Activated T-helper 2 cell treated with anti-CD3 and anti-CD28 coated beads, Interferon-gamma antibody, Interleukin-2, Interleukin-4, amounts not matched to agents 10 μg/mL and 5 μg/mL and 100 μg/mL, durations not matched to agents 14 hours and 24 hours and 36 hours (primary cell): ENCODE measurements at regions not wholly inside any gene's neighbourhood (a gene's known extent, or its start where the extent isn't known, plus 50 kb on each side); places are given as distances from the start of the nearest gene placed in this dataset.
A peak's percentile ranks its signal among the peaks of the same experiment; 100 is the strongest.
"Not testable (repeated sequence)": the region's sequence is repeated elsewhere in the genome, so short reads cannot be mapped to it uniquely, and the experiment has no call there.

ENCODE experiments used
- DNase-seq: peaks from one replicate; pipeline ENCODE4 v3.0.0; 2021; ENCODE audit warnings: low spot score
- H3K27ac Mint-ChIP-seq: one replicate; pipeline ENCODE4 v1.8.0; 2021; ENCODE audit warnings: mixed read lengths
- H3K27me3 Mint-ChIP-seq: one replicate; pipeline ENCODE4 v1.8.0; 2021; ENCODE audit warnings: low read depth, mixed read lengths
- H3K36me3 Mint-ChIP-seq: one replicate; pipeline ENCODE4 v1.8.0; 2021; ENCODE audit warnings: low read depth, mixed read lengths
- H3K4me1 Mint-ChIP-seq: one replicate; pipeline ENCODE4 v1.8.0; 2021; ENCODE audit warnings: low read depth, mixed read lengths
- H3K4me3 Mint-ChIP-seq: one replicate; pipeline ENCODE4 v1.8.0; 2021; ENCODE audit warnings: low read depth, mild to moderate bottlenecking, moderate library complexity, mixed read lengths
- H3K9me3 Mint-ChIP-seq: one replicate; pipeline ENCODE4 v1.8.0; 2021; ENCODE audit warnings: mixed read lengths
- intact Hi-C: fragments of 100-400 bp; cut with micrococcal nuclease; formaldehyde crosslinking; loops from one replicate; pipeline ENCODE4 v1.15.1; 2023

- intact Hi-C loops, result no loop called here
- H3K4me1 Mint-ChIP-seq, result peaks cover 10% of the 10 kb centered on the region
- no peak for DNase-seq
- H3K4me3 Mint-ChIP-seq, result no peak overlapping the region
- no peak overlapping the region for H3K27ac Mint-ChIP-seq
- no peaks in the 10 kb centered on the region for H3K27me3 Mint-ChIP-seq
- peaks cover 79% of the 10 kb centered on the region for H3K36me3 Mint-ChIP-seq
- peaks cover 30% of the 10 kb centered on the region for H3K9me3 Mint-ChIP-seq
Observed at GRCh38 chr12:124471828-124472227, 95.6 kb downstream of the NCOR2 start.

- H3K4me1 Mint-ChIP-seq, result peaks cover 18% of the 10 kb centered on the region
- peaks cover 79% of the 10 kb centered on the region for H3K36me3 Mint-ChIP-seq
- no peak overlapping the region for H3K27ac Mint-ChIP-seq
- H3K4me3 Mint-ChIP-seq, result no peak overlapping the region
- DNase-seq, result no peak
- peaks cover 30% of the 10 kb centered on the region for H3K9me3 Mint-ChIP-seq
- no peaks in the 10 kb centered on the region for H3K27me3 Mint-ChIP-seq
- intact Hi-C loops, result no loop called here
Observed at GRCh38 chr12:124470806-124471205, 96.6 kb downstream of the NCOR2 start.

DNA sequence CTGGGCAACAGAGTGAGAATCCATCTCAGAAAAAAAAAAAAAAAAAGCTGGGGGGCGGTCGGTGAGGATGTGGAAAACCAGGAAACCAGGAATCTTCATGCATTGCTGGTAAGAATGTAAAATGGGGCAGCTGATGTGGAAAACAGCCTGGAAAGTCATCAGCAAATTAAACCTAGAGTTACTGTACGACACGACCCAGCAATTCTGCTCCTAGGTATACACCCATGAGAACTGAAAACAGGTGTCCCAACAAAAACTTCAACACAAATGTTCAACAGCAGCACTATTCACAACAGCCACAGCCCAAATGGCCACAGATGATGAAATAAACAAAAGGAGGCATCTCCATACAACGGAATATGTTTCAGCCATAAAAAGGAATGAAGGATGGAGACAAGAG, 97.3 kb downstream of the NCOR2 start:
- no peak overlapping the region for H3K27ac Mint-ChIP-seq

GRCh38 chr12:124469193-124469888, 98.1 kb downstream of the NCOR2 start:
- intact Hi-C loops, result loop anchor here (5.0 kb wide), 1 partner anchor 448 kb away; no protein-coding TSS in a partner anchor
- H3K4me3 Mint-ChIP-seq, result no peak overlapping the region
- H3K9me3 Mint-ChIP-seq, result peaks cover 35% of the 10 kb centered on the region
- H3K4me1 Mint-ChIP-seq, result peaks cover 26% of the 10 kb centered on the region
- no peaks in the 10 kb centered on the region for H3K27me3 Mint-ChIP-seq
- no peak overlapping the region for H3K27ac Mint-ChIP-seq
- no peak for DNase-seq
- H3K36me3 Mint-ChIP-seq, result peaks cover 82% of the 10 kb centered on the region

More for the DNA sequence above, 97.3 kb downstream of the NCOR2 start:
- H3K36me3 Mint-ChIP-seq, result peaks cover 81% of the 10 kb centered on the region
- H3K27me3 Mint-ChIP-seq, result no peaks in the 10 kb centered on the region
- peaks cover 30% of the 10 kb centered on the region for H3K9me3 Mint-ChIP-seq
- peaks cover 21% of the 10 kb centered on the region for H3K4me1 Mint-ChIP-seq
- intact Hi-C loops, result no loop called here
- no peak for DNase-seq
- H3K4me3 Mint-ChIP-seq, result no peak overlapping the region

DNA sequence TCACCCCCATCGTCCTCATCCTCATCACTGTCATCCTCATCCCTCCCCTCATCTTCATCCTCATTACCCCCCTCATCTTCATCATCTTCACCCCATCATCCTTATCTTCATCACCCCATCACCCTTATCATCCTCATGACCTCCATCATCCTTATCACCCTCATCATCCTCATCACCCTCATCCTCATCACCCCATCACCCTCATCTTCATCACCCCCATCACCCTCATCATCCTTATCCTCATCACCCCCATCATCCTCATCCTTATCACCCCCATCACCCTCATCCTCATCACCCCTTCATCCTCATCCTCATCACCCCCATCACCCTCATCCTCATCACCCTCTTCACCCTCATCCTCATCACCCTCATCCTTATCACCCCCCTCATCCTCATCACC, 99.9 kb downstream of the NCOR2 start:
- Mint-ChIP-seq H3K36me3 (peaks cover 71% of the 10 kb centered on the region), H3K9me3 (peaks cover 26% of the 10 kb centered on the region), H3K27ac (peak overlapping the region; percentile 33), H3K4me1 (peaks cover 33% of the 10 kb centered on the region)
- not testable (repeated sequence) for H3K4me3 Mint-ChIP-seq, H3K27me3 Mint-ChIP-seq, DNase-seq
- intact Hi-C loops, result loop anchor here (2.0 to 5.0 kb wide), 2 partner anchors 13 to 450 kb away; no protein-coding TSS in a partner anchor

DNA sequence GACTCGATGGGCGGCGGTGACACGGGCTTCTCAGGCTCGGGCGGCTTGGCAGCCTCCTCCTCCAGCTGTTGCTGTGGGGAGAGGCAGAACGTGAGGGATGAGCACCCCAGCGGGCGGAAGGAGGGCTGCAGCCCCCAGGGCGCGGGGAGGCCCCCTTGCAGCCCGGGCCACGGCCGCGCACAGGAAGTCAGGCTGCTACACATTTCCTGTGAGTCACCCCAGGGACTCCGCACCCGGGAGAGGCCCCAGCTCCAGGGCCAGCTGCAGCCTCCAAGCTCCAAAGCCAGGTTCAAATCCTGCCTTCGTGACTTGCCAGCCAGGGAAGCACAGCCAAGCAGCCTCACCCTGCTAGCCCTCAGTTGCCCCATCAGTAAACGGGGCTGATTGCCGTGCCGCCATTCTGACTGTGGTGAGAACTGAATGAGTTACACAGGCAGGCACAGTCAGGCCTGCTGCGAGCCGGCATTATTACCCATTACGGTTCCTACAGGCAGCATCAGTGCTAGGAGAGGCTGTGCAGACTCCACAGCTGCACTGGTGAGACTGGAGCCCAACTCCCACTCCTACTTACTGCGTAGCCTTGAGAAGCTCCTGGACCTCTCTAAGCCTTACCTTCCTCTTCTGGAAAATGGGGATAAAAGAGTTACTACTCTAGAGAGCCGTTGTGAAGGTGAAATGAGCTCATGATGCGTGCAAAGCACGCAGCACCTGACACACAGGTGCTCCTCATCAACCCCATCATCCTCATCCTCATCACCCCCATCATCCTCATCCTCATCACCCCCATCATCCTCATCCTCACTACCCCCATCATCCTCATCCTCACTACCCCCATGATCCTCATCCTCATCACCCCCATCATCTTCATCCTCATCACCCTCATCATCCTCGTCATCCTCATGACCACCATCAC, 100.9 kb downstream of the NCOR2 start:
- intact Hi-C loops, result loop anchor here (1.0 to 5.0 kb wide), 4 partner anchors 9 to 451 kb away; no protein-coding TSS in a partner anchor
- H3K4me1 Mint-ChIP-seq, result peaks cover 36% of the 10 kb centered on the region
- peak; percentile 83 for DNase-seq

DNA sequence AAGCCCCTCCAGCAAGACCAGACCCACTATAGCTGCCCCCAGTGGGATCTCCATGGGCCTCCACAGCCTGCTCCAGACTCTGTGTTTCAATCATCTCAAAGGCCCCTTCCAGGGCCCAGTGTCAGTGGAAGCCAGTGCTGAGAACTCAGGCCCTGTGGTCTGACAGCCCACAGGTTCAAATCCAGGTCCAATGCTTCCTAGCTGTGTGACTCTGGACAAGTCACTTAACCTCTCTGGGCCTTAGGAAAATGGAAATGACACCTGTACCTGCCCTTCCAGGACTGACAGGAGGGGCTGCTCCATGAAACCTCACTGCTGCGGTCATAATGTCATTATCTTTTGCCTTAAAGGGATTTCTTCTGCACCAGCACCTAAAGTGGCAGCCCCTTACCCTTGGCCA, 101.9 kb downstream of the NCOR2 start:
- no peak for DNase-seq
- Mint-ChIP-seq H3K9me3 (peaks cover 25% of the 10 kb centered on the region), H3K36me3 (peaks cover 61% of the 10 kb centered on the region), H3K27me3 (no peaks in the 10 kb centered on the region), H3K4me1 (peaks cover 36% of the 10 kb centered on the region), H3K27ac (no peak overlapping the region), H3K4me3 (peak overlapping the region; percentile 60)
- intact Hi-C loops, result loop anchor here (5.0 kb wide), 1 partner anchor 452 kb away; no protein-coding TSS in a partner anchor

More for the DNA sequence above, 100.9 kb downstream of the NCOR2 start:
- H3K27ac Mint-ChIP-seq, result peak overlapping the region; percentile 74
- no peaks in the 10 kb centered on the region for H3K27me3 Mint-ChIP-seq
- H3K4me3 Mint-ChIP-seq, result peak overlapping the region; percentile 60
- peaks cover 67% of the 10 kb centered on the region for H3K36me3 Mint-ChIP-seq
- peaks cover 26% of the 10 kb centered on the region for H3K9me3 Mint-ChIP-seq

GRCh38 chr12:124464830-124465229, 102.6 kb downstream of the NCOR2 start:
- intact Hi-C loops, result loop anchor here (5.0 kb wide), 1 partner anchor 452 kb away; no protein-coding TSS in a partner anchor
- Mint-ChIP-seq H3K4me1 (peaks cover 36% of the 10 kb centered on the region), H3K27ac (peak overlapping the region; percentile 38), H3K36me3 (peaks cover 60% of the 10 kb centered on the region), H3K9me3 (peaks cover 19% of the 10 kb centered on the region), H3K4me3 (peak overlapping the region; percentile 21), H3K27me3 (no peaks in the 10 kb centered on the region)
- no peak for DNase-seq

DNA sequence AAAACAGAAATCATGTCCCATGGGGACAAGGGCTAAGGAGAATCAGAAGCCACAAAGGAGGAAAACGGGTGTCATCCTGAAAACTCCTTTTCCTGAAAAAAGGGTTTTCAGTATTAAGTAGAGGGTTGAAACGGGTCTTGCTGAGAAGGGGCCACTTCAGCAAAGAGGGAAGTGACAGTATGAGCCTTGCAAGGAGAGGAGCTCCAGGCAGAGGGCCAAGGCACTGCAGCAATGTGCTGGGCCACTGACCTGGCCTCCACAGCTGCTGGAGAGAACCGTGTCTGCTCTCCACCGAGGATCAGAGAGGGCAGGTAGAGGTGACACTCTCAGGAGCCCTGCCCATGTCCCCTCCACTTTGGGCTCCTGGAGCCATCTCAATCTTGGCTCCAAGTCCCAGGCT, 103.3 kb downstream of the NCOR2 start:
- Mint-ChIP-seq H3K4me3 (no peak overlapping the region), H3K9me3 (peaks cover 11% of the 10 kb centered on the region), H3K36me3 (peaks cover 60% of the 10 kb centered on the region), H3K4me1 (peaks cover 37% of the 10 kb centered on the region), H3K27me3 (no peaks in the 10 kb centered on the region), H3K27ac (no peak overlapping the region)
- DNase-seq, result no peak
- intact Hi-C loops, result no loop called here

GRCh38 chr12:124463341-124463921, 104.0 kb downstream of the NCOR2 start:
- Mint-ChIP-seq H3K9me3 (peaks cover 9% of the 10 kb centered on the region), H3K4me1 (peaks cover 43% of the 10 kb centered on the region), H3K27ac (no peak overlapping the region), H3K27me3 (no peaks in the 10 kb centered on the region), H3K36me3 (peaks cover 63% of the 10 kb centered on the region), H3K4me3 (no peak overlapping the region)
- DNase-seq, result no peak
- intact Hi-C loops, result no loop called here

GRCh38 chr12:124462750-124463149, 104.7 kb downstream of the NCOR2 start:
- H3K9me3 Mint-ChIP-seq, result peaks cover 9% of the 10 kb centered on the region
- peaks cover 64% of the 10 kb centered on the region for H3K36me3 Mint-ChIP-seq
- H3K27ac Mint-ChIP-seq, result no peak overlapping the region
- H3K4me1 Mint-ChIP-seq, result peaks cover 49% of the 10 kb centered on the region
- no peak overlapping the region for H3K4me3 Mint-ChIP-seq
- intact Hi-C loops, result no loop called here
- DNase-seq, result no peak
- no peaks in the 10 kb centered on the region for H3K27me3 Mint-ChIP-seq

DNA sequence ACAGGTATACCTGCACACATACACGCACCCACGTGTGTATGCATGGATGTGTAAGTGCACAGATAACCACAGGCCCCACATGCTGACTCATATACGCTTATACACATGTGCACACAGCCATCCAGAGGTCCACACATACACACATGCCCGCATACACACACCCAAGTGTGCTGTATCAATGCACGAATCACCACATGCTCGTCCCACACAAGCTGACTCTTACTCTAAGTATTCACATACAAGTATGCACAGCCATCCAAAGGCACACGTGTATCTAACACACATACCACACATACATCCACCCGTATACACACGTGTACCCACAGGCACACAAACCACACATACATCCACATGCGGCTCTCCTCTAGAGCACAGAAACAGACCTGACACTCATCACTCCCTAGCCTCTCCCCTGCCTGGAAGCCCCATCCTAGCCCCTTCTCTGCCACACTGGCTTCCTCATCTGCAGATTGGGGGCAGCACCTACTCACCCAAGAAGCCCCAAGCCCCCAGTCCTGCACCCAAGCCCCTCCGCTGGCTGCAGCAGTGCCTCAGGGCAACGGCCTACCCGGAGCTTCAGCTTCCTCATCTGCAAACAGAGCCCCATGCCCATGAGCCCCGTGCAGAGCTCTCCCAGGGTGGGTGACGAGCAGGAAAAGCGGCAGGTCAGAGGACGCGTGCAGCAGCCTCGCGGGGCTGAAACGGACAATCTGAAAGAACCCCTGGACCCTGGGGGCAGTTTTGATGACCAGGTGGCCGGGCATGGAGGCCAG, 105.4 kb downstream of the NCOR2 start:
- peaks cover 61% of the 10 kb centered on the region for H3K36me3 Mint-ChIP-seq
- H3K27me3 Mint-ChIP-seq, result no peaks in the 10 kb centered on the region
- intact Hi-C loops, result no loop called here
- H3K4me1 Mint-ChIP-seq, result peaks cover 46% of the 10 kb centered on the region
- peaks cover 9% of the 10 kb centered on the region for H3K9me3 Mint-ChIP-seq
- no peak overlapping the region for H3K27ac Mint-ChIP-seq
- DNase-seq, result no peak
- H3K4me3 Mint-ChIP-seq, result no peak overlapping the region
